ENCODE measurements at regions not wholly inside any gene's neighbourhood (a gene's known extent, or its start where the extent isn't known, plus 50 kb on each side); places are given as distances from the start of the nearest gene placed in this dataset.

DNA sequence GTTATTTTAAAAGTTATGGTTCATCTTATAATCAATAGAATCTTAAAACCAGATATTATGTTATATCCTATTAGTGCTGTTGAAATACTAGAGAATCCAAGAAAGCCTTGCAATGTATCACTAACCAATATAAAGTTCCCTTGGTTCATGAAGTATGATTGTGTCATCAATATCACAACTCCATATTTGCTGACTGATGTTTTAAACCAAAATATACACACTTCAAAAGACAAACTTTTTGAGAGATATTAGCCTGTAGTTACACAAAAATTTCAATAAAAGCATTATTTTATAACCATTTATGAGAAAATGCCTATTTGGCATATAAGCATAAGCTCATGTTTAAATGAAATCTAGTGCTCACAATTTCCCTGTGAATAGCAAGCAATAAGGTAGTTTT is 198.6 kb downstream of the CENPC start:
- Histone ChIP-seq H3K27me3 (no peaks in the 10 kb centered on the region), H3K36me3 (replicated peaks in 1 of 2; ENCODE audit: insufficient read depth in 1 of 2, low read depth in 2 of 2) (no peaks in the 10 kb centered on the region), H3K27ac (no peak overlapping the region), H3K4me3 (no peak overlapping the region), H3K4me1 (no peaks in the 10 kb centered on the region), H3K9me3 (no peaks in the 10 kb centered on the region)
- intact Hi-C loops (cut with DNase I) = no loop called here
- TF ChIP-seq, protein P1, sequence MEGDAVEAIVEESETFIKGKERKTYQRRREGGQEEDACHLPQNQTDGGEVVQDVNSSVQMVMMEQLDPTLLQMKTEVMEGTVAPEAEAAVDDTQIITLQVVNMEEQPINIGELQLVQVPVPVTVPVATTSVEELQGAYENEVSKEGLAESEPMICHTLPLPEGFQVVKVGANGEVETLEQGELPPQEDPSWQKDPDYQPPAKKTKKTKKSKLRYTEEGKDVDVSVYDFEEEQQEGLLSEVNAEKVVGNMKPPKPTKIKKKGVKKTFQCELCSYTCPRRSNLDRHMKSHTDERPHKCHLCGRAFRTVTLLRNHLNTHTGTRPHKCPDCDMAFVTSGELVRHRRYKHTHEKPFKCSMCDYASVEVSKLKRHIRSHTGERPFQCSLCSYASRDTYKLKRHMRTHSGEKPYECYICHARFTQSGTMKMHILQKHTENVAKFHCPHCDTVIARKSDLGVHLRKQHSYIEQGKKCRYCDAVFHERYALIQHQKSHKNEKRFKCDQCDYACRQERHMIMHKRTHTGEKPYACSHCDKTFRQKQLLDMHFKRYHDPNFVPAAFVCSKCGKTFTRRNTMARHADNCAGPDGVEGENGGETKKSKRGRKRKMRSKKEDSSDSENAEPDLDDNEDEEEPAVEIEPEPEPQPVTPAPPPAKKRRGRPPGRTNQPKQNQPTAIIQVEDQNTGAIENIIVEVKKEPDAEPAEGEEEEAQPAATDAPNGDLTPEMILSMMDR (IDR thresholded peaks at IDR 0.05) = no peak
- no peak for TF ChIP-seq POLR2A (IDR thresholded peaks at IDR 0.05)
- DNase-seq (no peak), ATAC-seq (no peak)

DNA sequence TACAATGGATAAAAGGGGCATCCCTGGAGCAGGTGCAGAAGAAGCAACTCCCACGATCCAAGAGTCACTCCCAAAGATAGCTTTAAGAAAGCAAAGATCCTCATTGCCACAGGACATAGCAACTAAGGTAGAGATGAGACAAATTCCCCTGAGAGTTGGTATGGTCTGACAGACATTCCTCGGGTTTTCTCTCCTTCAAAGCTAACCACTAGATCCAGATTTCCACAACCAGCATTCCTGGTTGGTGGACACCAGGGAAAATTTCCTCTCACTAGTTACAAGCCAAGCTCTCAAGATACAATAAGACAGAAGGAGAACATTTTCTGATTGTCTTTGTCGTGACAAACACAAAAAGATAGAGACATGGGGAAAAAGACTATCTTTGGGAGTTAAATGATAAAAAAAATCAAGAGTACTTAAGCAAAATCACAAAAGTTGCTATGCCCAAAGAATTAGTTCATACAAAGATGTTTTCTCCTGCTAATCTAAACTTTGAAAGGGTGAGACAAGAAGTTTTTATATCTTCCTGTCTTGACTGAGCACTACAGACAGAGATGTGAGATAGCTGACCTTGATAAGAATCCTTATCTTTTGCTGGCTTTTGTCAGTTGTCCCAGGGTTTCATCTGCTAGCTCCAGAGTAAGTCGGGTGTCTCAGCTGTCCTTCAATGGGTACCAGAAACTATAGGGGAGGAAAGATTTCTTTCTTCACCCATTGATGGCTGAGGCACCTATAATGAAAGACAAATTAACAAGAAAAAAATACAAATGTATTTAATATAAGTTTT is 200.5 kb downstream of the CENPC start:
- ATAC-seq = no peak
- Histone ChIP-seq H3K4me3 (no peak overlapping the region), H3K4me1 (no peaks in the 10 kb centered on the region), H3K36me3 (replicated peaks in 1 of 2; ENCODE audit: insufficient read depth in 1 of 2, low read depth in 2 of 2) (no peaks in the 10 kb centered on the region), H3K27me3 (no peaks in the 10 kb centered on the region), H3K9me3 (no peaks in the 10 kb centered on the region), H3K27ac (no peak overlapping the region)
- 16 to 32% methylated on average over 4 of the region's 4 CpGs for WGBS, 2 donors
- no peak for DNase-seq
- intact Hi-C loops (cut with DNase I) = no loop called here
- TF ChIP-seq, protein P1 (IDR thresholded peaks at IDR 0.05) = no peak
- no peak for TF ChIP-seq POLR2A (IDR thresholded peaks at IDR 0.05)

DNA sequence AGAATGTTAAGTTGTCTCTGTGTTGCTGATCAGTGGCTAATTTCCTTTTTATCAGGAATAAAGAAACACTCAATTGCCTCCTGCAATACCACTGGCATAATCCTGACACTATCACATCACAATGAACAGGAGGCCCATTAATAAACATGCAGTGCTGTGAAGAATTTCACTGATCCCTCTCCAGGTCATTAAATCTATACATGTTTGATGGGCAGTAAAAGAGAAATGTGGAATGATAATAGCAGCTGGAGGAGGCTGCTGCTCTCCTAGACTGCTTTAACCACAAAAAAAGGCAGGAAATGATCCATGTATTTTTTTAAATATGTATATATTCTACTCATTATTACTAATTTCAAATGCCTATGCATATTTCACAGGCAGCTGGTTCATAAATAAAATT is 202.1 kb downstream of the CENPC start:
- intact Hi-C loops (cut with DNase I) = no loop called here
- DNase-seq (no peak), ATAC-seq (no peak)
- H3K36me3 ChIP-seq (replicated peaks in 1 of 2; ENCODE audit: insufficient read depth in 1 of 2, low read depth in 2 of 2) = no peaks in the 10 kb centered on the region
- TF ChIP-seq, protein P1 (IDR thresholded peaks at IDR 0.05) = no peak
- no peak for TF ChIP-seq POLR2A (IDR thresholded peaks at IDR 0.05)
- H3K27me3 ChIP-seq = no peaks in the 10 kb centered on the region
- no peaks in the 10 kb centered on the region for H3K9me3 ChIP-seq
- no peak overlapping the region for H3K27ac ChIP-seq
- H3K4me3 ChIP-seq = no peak overlapping the region
- H3K4me1 ChIP-seq = no peaks in the 10 kb centered on the region

DNA sequence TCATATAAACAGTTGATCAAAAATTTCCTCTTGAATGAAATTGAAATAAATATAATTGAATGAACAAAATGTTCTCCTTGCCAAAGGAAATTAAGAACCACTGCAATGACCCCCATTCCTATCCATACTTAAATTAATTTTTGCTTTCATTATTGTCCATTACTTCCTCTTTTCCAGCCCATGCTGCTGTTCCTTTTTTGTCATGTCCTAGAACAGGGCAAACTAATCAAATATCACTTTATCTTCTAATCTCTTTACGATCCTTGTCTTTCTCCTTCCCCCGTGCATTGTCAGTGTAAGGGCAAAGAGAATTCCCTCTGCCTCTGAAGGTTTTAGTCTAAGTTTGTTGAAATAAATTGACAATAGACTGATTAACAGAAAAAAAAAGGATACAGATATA is 203.0 kb downstream of the CENPC start:
- DNase-seq = no peak
- Histone ChIP-seq H3K36me3 (replicated peaks in 1 of 2; ENCODE audit: insufficient read depth in 1 of 2, low read depth in 2 of 2) (no peaks in the 10 kb centered on the region), H3K27ac (no peak overlapping the region), H3K27me3 (no peaks in the 10 kb centered on the region), H3K4me3 (no peak overlapping the region), H3K9me3 (no peaks in the 10 kb centered on the region), H3K4me1 (no peaks in the 10 kb centered on the region)
- intact Hi-C loops (cut with DNase I) = no loop called here
- ATAC-seq = no peak
- TF ChIP-seq, protein P1 (IDR thresholded peaks at IDR 0.05) = no peak
- no peak for TF ChIP-seq POLR2A (IDR thresholded peaks at IDR 0.05)
- WGBS, 2 donors = 15 to 26% methylated on average over 2 of the region's 2 CpGs

DNA sequence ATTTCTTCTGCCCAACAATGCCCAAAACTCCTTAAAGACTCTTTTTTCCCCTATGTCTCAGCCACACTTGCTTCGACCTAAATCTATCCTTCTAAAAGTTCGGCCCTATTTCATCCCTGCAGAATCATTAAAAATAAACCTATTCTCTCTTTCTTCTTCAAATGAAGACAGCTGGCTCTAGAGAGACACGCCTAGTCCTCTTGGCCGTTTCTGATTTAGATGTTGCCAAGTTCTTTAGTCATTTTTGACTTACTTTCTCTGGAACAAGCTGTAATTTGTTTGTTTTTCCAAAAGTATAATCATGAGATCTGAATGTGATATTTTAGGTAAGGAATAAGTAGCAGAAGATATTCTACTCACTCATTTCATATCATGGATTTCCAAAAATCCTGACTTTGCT is 211.6 kb downstream of the CENPC start:
- Histone ChIP-seq H3K27me3 (no peaks in the 10 kb centered on the region), H3K36me3 (replicated peaks in 1 of 2; ENCODE audit: insufficient read depth in 1 of 2, low read depth in 2 of 2) (no peaks in the 10 kb centered on the region), H3K4me3 (no peak overlapping the region), H3K27ac (no peak overlapping the region), H3K4me1 (no peaks in the 10 kb centered on the region), H3K9me3 (no peaks in the 10 kb centered on the region)
- WGBS, 2 donors = 57 to 64% methylated on average over 4 of the region's 4 CpGs
- ATAC-seq (no peak), DNase-seq (no peak)
- intact Hi-C loops (cut with DNase I) = no loop called here
- TF ChIP-seq, protein P1 (IDR thresholded peaks at IDR 0.05) = no peak
- no peak for TF ChIP-seq POLR2A (IDR thresholded peaks at IDR 0.05)
